ENCODE measurements at regions not wholly inside any gene's neighbourhood (a gene's known extent, or its start where the extent isn't known, plus 50 kb on each side); places are given as distances from the start of the nearest gene placed in this dataset.

DNA sequence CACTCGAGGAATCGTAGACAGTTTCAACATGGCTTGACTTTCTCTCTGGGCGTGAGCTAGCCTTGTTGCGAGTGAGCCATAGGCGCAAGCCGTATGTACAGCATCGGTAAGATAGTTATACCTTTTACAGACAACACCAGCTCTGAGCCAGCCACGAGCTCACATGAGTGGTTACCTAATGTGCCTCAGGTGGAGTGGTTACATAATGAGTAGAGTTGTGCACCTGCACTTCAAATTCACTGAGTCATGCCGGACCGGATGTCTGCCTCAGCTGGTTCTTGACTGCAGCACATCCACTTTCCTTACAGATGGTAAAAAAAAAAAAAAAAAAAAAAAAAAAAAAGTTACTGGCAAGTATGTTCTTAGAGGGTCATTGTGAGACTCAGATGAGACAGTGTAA is 360.4 kb upstream of the NR5A2 start:
- H3K4me3 ChIP-seq = no peak overlapping the region
- TF ChIP-seq, protein P1, sequence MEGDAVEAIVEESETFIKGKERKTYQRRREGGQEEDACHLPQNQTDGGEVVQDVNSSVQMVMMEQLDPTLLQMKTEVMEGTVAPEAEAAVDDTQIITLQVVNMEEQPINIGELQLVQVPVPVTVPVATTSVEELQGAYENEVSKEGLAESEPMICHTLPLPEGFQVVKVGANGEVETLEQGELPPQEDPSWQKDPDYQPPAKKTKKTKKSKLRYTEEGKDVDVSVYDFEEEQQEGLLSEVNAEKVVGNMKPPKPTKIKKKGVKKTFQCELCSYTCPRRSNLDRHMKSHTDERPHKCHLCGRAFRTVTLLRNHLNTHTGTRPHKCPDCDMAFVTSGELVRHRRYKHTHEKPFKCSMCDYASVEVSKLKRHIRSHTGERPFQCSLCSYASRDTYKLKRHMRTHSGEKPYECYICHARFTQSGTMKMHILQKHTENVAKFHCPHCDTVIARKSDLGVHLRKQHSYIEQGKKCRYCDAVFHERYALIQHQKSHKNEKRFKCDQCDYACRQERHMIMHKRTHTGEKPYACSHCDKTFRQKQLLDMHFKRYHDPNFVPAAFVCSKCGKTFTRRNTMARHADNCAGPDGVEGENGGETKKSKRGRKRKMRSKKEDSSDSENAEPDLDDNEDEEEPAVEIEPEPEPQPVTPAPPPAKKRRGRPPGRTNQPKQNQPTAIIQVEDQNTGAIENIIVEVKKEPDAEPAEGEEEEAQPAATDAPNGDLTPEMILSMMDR (IDR thresholded peaks at IDR 0.05) = no peak
- H3K36me3 ChIP-seq = no peaks in the 10 kb centered on the region
- H3K9me3 ChIP-seq = no peaks in the 10 kb centered on the region
- no peaks in the 10 kb centered on the region for H3K27me3 ChIP-seq
- intact Hi-C loops (cut with DNase I; ENCODE audit: low total_unique reads) = no loop called here
- H3K4me1 ChIP-seq = no peaks in the 10 kb centered on the region
- H3K27ac ChIP-seq = no peak overlapping the region
- DNase-seq = no peak

DNA sequence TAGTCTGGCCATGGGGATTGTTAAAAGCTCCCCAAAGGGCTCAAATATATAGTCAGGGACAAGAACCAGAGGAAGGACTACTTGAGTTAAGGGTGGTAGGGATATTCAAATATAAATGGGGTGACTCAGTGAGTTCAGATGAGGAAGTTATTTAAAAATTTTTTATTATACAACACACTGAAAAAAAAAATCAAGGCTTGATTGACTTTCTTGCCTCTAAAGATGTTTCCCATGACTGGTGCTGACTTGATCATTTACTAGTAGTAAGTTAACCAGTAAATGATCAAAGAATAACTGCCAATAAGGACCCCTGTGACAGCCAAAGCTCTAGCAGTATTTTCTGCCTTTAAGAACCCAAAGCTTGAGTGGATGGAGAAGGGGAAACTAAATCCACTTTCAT is 357.6 kb upstream of the NR5A2 start:
- no peaks in the 10 kb centered on the region for H3K36me3 ChIP-seq
- TF ChIP-seq, protein P1 (IDR thresholded peaks at IDR 0.05) = no peak
- H3K27ac ChIP-seq = no peak overlapping the region
- no peak for DNase-seq
- H3K9me3 ChIP-seq = no peaks in the 10 kb centered on the region
- H3K4me1 ChIP-seq = no peaks in the 10 kb centered on the region
- H3K4me3 ChIP-seq = no peak overlapping the region
- intact Hi-C loops (cut with DNase I; ENCODE audit: low total_unique reads) = no loop called here
- H3K27me3 ChIP-seq = no peaks in the 10 kb centered on the region

DNA sequence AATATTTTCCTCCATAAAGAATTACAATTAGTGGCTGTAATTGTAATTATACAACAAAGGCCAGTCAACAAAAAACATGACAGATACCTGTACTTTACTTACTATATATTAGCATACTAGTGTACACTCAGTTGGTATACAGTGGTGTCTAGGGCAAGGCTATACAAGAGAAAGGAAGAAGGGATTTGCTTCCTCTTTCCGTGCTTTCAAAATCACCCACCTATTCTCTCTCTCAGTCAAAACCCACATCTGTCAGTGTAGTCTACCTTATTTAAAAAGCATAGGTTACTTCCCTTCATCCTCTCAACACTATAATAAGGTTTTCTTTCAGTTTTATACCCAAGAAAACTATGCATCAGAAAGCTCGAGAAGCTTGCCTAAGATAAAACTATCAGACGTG is 355.8 kb upstream of the NR5A2 start:
- Histone ChIP-seq H3K9me3 (no peaks in the 10 kb centered on the region), H3K4me1 (no peaks in the 10 kb centered on the region), H3K27me3 (no peaks in the 10 kb centered on the region), H3K27ac (no peak overlapping the region), H3K36me3 (no peaks in the 10 kb centered on the region), H3K4me3 (no peak overlapping the region)
- TF ChIP-seq, protein P1 (IDR thresholded peaks at IDR 0.05) = no peak
- no peak for DNase-seq
- intact Hi-C loops (cut with DNase I; ENCODE audit: low total_unique reads) = no loop called here

DNA sequence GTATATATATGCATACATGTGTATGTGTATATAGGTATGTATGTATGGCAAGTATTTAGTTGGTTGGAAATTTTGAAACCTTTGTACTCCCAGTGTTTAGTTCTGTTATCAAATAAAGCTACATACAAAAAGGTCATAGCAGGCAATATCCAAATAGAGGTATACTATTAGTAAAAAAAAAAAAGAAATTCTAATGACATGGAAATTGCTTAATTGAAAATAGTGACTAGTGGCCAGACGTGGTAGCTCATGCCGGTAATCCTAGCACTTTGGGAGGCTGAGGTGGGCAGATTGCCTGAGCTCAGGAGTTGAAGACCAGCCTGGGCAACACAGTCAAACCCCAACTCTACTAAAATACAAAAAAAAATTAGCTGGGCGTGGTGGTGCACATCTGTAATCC is 351.6 kb upstream of the NR5A2 start:
- TF ChIP-seq, protein P1 (IDR thresholded peaks at IDR 0.05) = no peak
- intact Hi-C loops (cut with DNase I; ENCODE audit: low total_unique reads) = no loop called here
- Histone ChIP-seq H3K4me1 (no peaks in the 10 kb centered on the region), H3K27me3 (no peaks in the 10 kb centered on the region), H3K9me3 (no peaks in the 10 kb centered on the region), H3K4me3 (no peak overlapping the region), H3K36me3 (no peaks in the 10 kb centered on the region), H3K27ac (no peak overlapping the region)
- no peak for DNase-seq

DNA sequence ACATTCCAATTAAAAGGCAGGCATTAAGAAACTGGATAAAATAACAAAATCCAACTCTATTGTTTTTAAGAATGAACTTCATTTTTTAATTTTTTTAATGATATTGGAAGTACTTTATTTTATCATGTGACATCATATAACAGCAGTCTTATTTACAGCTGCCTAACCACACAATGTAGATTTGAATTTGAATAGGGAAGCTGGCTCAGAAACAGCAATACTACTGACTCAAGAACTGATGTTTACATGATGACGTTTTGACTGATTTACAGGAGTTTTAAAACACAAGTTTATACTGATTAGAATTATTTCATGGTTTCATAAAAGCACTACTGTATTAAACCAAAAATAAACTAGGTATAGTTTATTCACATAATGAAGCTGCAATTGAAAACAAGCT is 348.7 kb upstream of the NR5A2 start:
- TF ChIP-seq, protein P1 (IDR thresholded peaks at IDR 0.05) = no peak
- no peaks in the 10 kb centered on the region for H3K9me3 ChIP-seq
- H3K27me3 ChIP-seq = no peaks in the 10 kb centered on the region
- no peak for DNase-seq
- intact Hi-C loops (cut with DNase I; ENCODE audit: low total_unique reads) = no loop called here
- H3K36me3 ChIP-seq = no peaks in the 10 kb centered on the region
- no peak overlapping the region for H3K27ac ChIP-seq
- no peaks in the 10 kb centered on the region for H3K4me1 ChIP-seq
- H3K4me3 ChIP-seq = no peak overlapping the region

DNA sequence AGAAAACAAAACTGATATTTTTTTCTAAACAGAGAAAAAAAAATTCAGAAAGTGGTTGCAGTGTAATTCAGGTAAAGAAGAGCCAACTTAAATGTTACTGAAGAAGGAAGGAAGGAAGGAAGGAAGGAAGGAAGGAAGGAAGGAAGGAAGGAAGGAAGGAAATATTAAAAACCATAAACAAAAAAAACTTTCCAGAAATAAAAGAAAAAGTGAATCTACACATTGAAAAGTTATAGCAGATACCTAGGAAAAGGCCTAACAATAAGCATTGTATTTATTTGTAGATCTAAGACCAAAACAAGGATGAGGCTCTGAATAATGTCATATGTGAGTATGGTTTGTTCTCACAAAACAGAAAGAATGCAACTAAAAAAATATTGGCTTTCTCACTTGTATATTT is 345.4 kb upstream of the NR5A2 start:
- TF ChIP-seq, protein P1 (IDR thresholded peaks at IDR 0.05) = no peak
- Histone ChIP-seq H3K27me3 (no peaks in the 10 kb centered on the region), H3K4me3 (no peak overlapping the region), H3K36me3 (no peaks in the 10 kb centered on the region), H3K27ac (no peak overlapping the region), H3K4me1 (no peaks in the 10 kb centered on the region), H3K9me3 (no peaks in the 10 kb centered on the region)
- intact Hi-C loops (cut with DNase I; ENCODE audit: low total_unique reads) = no loop called here
- DNase-seq = no peak

Measured in tibial artery (tissue), 4 donors.